B cell (primary cell): ENCODE measurements at regions not wholly inside any gene's neighbourhood (a gene's known extent, or its start where the extent isn't known, plus 50 kb on each side); places are given as distances from the start of the nearest gene placed in this dataset.

ENCODE experiments used
- ATAC-seq: fragments of 200-7000 bp; cut with Tn5 transposase; one replicate; pipeline ENCODE4 v1.10.0; 2021; ENCODE audit warnings: low read depth, mild to moderate bottlenecking, moderate number of reproducible peaks, moderate library complexity
- CTCF ChIA-PET: fragments of 350-600 bp; sonication (Branson Sonifier 250); formaldehyde crosslinking; loops from one replicate; lab custom pipeline; 2021; ENCODE audit warnings: antibody characterized with exemption, inconsistent platforms; lab: Charles Lee
- POLR2A ChIA-PET: fragments of 350-600 bp; sonication (Branson Sonifier 250); formaldehyde crosslinking; loops from one replicate; lab custom pipeline; 2021; ENCODE audit warnings: antibody characterized with exemption; lab: Charles Lee
- DNase-seq: peaks from one replicate; pipeline ENCODE4 v3.0.0; 2013
- H2AFZ ChIP-seq: 2 replicates; pipeline ENCODE4 v1.6.1; 2012; ENCODE audit warnings: mild to moderate bottlenecking, low read depth, low read length; ENCODE audit not compliant: insufficient read depth, poor library complexity, severe bottlenecking
- H3K27ac ChIP-seq, 2 donors: 1 replicate in 1 of 2; 2 replicates in 1 of 2; pipeline ENCODE4 v1.5.1; 2012 to 2013; ENCODE audit warnings: low read length in 2 of 2, mild to moderate bottlenecking in 2 of 2, moderate library complexity in 1 of 2
- H3K27me3 ChIP-seq, 4 experiments: fragments of 200-600 bp in 1 of 4; sonication (generic) in 1 of 4; replicated peaks in 1 of 4; 1 replicate in 2 of 4; 2 replicates in 2 of 4; pipeline versions ENCODE4 v1.6.1 to v1.7.0; 2013 to 2016; ENCODE audit warnings: low read length in 3 of 4, mild to moderate bottlenecking in 2 of 4, mixed read lengths in 1 of 4, moderate library complexity in 1 of 4; ENCODE audit not compliant: insufficient read depth in 4 of 4, control insufficient read depth in 3 of 4; ENCODE audit errors: control extremely low read depth in 1 of 4
- H3K36me3 ChIP-seq, 2 experiments: replicated peaks in 1 of 2; 1 replicate in 1 of 2; 2 replicates in 1 of 2; pipeline versions ENCODE4 v1.6.1 to v1.7.1; 2013; ENCODE audit warnings: low read length in 1 of 2; ENCODE audit not compliant: insufficient read depth in 2 of 2, control insufficient read depth in 1 of 2; ENCODE audit errors: control extremely low read depth in 1 of 2, extremely low read depth in 1 of 2
- H3K4me1 ChIP-seq, 2 donors: fragments of 200-600 bp in 1 of 2; sonication (generic) in 1 of 2; 1 replicate in 1 of 2; 2 replicates in 1 of 2; pipeline versions ENCODE4 v1.5.1 to v1.6.1; 2013 to 2017; ENCODE audit warnings: low read length in 2 of 2; ENCODE audit not compliant: control insufficient read depth in 2 of 2, insufficient read depth in 2 of 2
- H3K4me2 ChIP-seq: replicated peaks from 2 replicates; pipeline ENCODE3; 2012; ENCODE audit warnings: mild to moderate bottlenecking, low read depth, low read length; ENCODE audit not compliant: poor library complexity, severe bottlenecking
- H3K4me3 ChIP-seq, 5 experiments: fragments of 200-600 bp in 1 of 5; sonication (generic) in 1 of 5; 1 replicate in 3 of 5; 2 replicates in 2 of 5; pipeline versions ENCODE4 v1.5.1 to v1.7.0; 2011 to 2016; ENCODE audit warnings: low read length in 4 of 5, mild to moderate bottlenecking in 4 of 5, low read depth in 2 of 5, control low read depth in 1 of 5, moderate library complexity in 1 of 5; ENCODE audit not compliant: insufficient read depth in 1 of 5; ENCODE audit errors: control extremely low read depth in 1 of 5, extremely low read depth in 1 of 5
- H3K79me2 ChIP-seq: fragments of 200-600 bp; sonication (generic); one replicate; pipeline ENCODE4 v1.6.0; 2016; ENCODE audit warnings: low read length; ENCODE audit not compliant: control insufficient read depth, insufficient read depth
- H3K9ac ChIP-seq: fragments of 200-600 bp; sonication (generic); 2 replicates; pipeline ENCODE4 v1.6.1; 2017; ENCODE audit warnings: mild to moderate bottlenecking, low read length, moderate library complexity
- H3K9me3 ChIP-seq, 3 donors: one replicate each; pipeline versions ENCODE4 v1.6.1 to v1.7.1; 2013; ENCODE audit warnings: low read length in 2 of 3; ENCODE audit not compliant: control insufficient read depth in 2 of 3, insufficient read depth in 1 of 3; ENCODE audit errors: control extremely low read depth in 1 of 3
- H4K20me1 ChIP-seq: 2 replicates; pipeline ENCODE4 v1.6.0; 2012; ENCODE audit warnings: mild to moderate bottlenecking, low read length; ENCODE audit not compliant: insufficient read depth, control insufficient read depth, poor library complexity, severe bottlenecking
- H3K27ac Mint-ChIP-seq: one replicate; pipeline ENCODE4 v1.8.0; 2021; ENCODE audit warnings: mixed read lengths
- H3K27me3 Mint-ChIP-seq: one replicate; pipeline ENCODE4 v1.8.0; 2021; ENCODE audit warnings: mixed read lengths
- H3K4me1 Mint-ChIP-seq: one replicate; pipeline ENCODE4 v1.8.0; 2021; ENCODE audit warnings: mixed read lengths
- H3K4me3 Mint-ChIP-seq: one replicate; pipeline ENCODE4 v1.8.0; 2021; ENCODE audit warnings: mixed read lengths
- H3K9me3 Mint-ChIP-seq: one replicate; pipeline ENCODE4 v1.8.0; 2022; ENCODE audit warnings: mixed read lengths; ENCODE audit not compliant: insufficient read depth
- EZH2 ChIP-seq: IDR thresholded peaks from 2 replicates; pipeline ENCODE4 v1.6.1; 2012; ENCODE audit warnings: borderline replicate concordance, low read depth, mild to moderate bottlenecking, moderate library complexity, low read length; ENCODE audit not compliant: insufficient read depth, poor library complexity, severe bottlenecking
- WGBS: methylation state at CpG from one replicate; pipeline ENCODE4 v1.1.5; 2013; ENCODE audit warnings: missing lambda C conversion rate; ENCODE audit not compliant: insufficient coverage; 5-methylcytosine and 5-hydroxymethylcytosine counted together
- intact Hi-C: fragments of 100-400 bp; cut with micrococcal nuclease; formaldehyde crosslinking; loops from one replicate; pipeline ENCODE4 v1.10.0; 2022
- TF ChIP-seq, protein P1 (sequence below): fragments of 200-600 bp; IDR thresholded peaks from one replicate; pipeline ENCODE4 v1.8.0; 2022; ENCODE audit warnings: antibody characterized with exemption, mild to moderate bottlenecking

DNA sequence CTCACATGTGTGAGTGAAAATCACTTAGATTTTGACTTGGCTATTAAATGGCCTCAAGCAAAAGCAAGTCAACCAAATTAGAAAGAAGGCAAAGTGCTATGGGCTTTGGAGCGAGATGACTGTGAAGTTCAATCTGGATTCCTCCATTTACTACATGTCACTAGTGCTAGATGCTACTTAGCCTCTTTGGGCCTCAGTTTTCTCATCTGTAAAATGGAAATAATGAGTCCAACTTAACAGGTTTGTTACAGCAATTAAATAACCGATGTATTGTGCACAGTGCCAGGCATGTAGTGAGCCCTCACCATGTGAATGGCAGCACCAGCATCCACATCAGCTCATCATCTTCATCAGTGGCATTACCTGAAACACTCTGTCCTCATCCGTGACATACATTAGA, 376.3 kb downstream of the MTX2 start:
- Histone ChIP-seq H3K9me3 (no peaks in the 10 kb centered on the region), H3K27me3 (peaks cover 0 to 27% (median 14%) of the 10 kb centered on the region in 4 experiments), H4K20me1 (no peaks in the 10 kb centered on the region), H3K9ac (no peak overlapping the region), H3K79me2 (no peaks in the 10 kb centered on the region), H3K4me2 (no peak overlapping the region), H3K36me3 (no peaks in the 10 kb centered on the region), H3K4me3 (no peak overlapping the region), H2AFZ (no peak overlapping the region), H3K4me1 (no peaks in the 10 kb centered on the region), H3K27ac (no peak overlapping the region)
- intact Hi-C loops: no loop called here
- POLR2A ChIA-PET: no interaction called here
- no peaks in the 10 kb centered on the region for H3K9me3 Mint-ChIP-seq
- no peak for ATAC-seq
- no peak overlapping the region for H3K27ac Mint-ChIP-seq
- CTCF ChIA-PET: no interaction called here
- 100% methylated on average over 1 of the region's 3 CpGs for WGBS
- no peaks in the 10 kb centered on the region for H3K4me1 Mint-ChIP-seq
- DNase-seq: no peak
- TF ChIP-seq, protein P1, sequence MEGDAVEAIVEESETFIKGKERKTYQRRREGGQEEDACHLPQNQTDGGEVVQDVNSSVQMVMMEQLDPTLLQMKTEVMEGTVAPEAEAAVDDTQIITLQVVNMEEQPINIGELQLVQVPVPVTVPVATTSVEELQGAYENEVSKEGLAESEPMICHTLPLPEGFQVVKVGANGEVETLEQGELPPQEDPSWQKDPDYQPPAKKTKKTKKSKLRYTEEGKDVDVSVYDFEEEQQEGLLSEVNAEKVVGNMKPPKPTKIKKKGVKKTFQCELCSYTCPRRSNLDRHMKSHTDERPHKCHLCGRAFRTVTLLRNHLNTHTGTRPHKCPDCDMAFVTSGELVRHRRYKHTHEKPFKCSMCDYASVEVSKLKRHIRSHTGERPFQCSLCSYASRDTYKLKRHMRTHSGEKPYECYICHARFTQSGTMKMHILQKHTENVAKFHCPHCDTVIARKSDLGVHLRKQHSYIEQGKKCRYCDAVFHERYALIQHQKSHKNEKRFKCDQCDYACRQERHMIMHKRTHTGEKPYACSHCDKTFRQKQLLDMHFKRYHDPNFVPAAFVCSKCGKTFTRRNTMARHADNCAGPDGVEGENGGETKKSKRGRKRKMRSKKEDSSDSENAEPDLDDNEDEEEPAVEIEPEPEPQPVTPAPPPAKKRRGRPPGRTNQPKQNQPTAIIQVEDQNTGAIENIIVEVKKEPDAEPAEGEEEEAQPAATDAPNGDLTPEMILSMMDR: no peak
- TF ChIP-seq EZH2: no peak
- peaks cover 66% of the 10 kb centered on the region for H3K27me3 Mint-ChIP-seq
- no peak overlapping the region for H3K4me3 Mint-ChIP-seq

DNA sequence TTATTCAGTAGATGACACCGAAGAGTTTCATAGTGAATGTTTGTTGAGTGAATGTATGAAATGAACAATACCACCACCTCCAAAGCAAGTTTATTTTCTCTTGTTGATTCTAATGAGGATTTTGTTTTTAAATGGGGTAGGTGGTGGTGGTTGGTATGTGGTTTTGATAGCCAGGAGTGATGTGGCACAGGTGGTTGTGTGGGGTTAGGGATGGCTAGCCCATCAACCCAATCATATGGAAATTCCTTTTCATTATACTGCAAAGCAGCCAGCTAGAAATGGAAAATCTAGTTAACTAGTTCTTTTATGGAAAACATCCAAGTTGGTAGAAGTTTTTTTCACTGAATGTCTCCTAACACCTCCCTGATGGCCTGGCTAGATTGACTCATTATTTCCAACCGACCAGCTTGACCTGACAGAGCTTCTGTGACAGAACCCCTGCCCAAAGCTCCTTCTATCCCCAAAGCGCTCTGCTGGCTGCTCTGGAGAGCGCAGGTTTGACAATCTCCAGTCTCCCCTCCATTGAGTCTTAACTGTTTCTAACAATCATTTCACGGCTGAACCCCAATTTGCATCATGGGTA, 376.9 kb downstream of the MTX2 start:
- H3K4me1 ChIP-seq: no peaks in the 10 kb centered on the region
- peaks cover 63% of the 10 kb centered on the region for H3K27me3 Mint-ChIP-seq
- H3K4me1 Mint-ChIP-seq: no peaks in the 10 kb centered on the region
- H4K20me1 ChIP-seq: no peaks in the 10 kb centered on the region
- ChIA-PET CTCF (interaction anchor here (1.2 kb wide), 1 partner anchor 519 kb away, joined by 4 read pairs; no protein-coding TSS in a partner anchor), POLR2A (no interaction called here)
- whole genome bisulfite sequencing: 100% methylated on average over 1 of the region's 5 CpGs
- H3K27ac Mint-ChIP-seq: no peak overlapping the region
- peaks cover 0 to 26% (median 8%) of the 10 kb centered on the region in 4 experiments for H3K27me3 ChIP-seq
- DNase-seq (no peak), ATAC-seq (no peak)
- TF ChIP-seq, protein P1: no peak
- no peak overlapping the region for H3K9ac ChIP-seq
- no peaks in the 10 kb centered on the region for H3K9me3 Mint-ChIP-seq
- H3K9me3 ChIP-seq: no peaks in the 10 kb centered on the region
- H3K4me3 ChIP-seq: no peak overlapping the region
- H3K4me3 Mint-ChIP-seq: no peak overlapping the region
- H2AFZ ChIP-seq: no peak overlapping the region
- no peaks in the 10 kb centered on the region for H3K79me2 ChIP-seq
- intact Hi-C loops: no loop called here
- H3K36me3 ChIP-seq: no peaks in the 10 kb centered on the region
- H3K4me2 ChIP-seq: no peak overlapping the region
- H3K27ac ChIP-seq: no peak overlapping the region
